Fibroblast of skin of abdomen (primary cell): ENCODE measurements at regions not wholly inside any gene's neighbourhood (a gene's known extent, or its start where the extent isn't known, plus 50 kb on each side); places are given as distances from the start of the nearest gene placed in this dataset.
"Not testable (repeated sequence)": the region's sequence is repeated elsewhere in the genome, so short reads cannot be mapped to it uniquely, and the experiment has no call there.

Experiments used
- DNase-seq: peaks from one replicate; pipeline ENCODE4 v3.0.0-alpha.2; 2013

- DNase-seq: peak; percentile 88
These were observed 130.3 kb upstream of the BTN3A2 start for GRCh38 chr6:26234421-26235301.

GRCh38 chr6:26235302-26235670 is 129.7 kb upstream of the BTN3A2 start:
- DNase-seq: peak; percentile 16

- DNase-seq: not testable (repeated sequence)
These were observed 125.6 kb upstream of the BTN3A2 start for GRCh38 chr6:26239415-26239814.

- DNase-seq: peak; percentile 96
These were observed 124.6 kb upstream of the BTN3A2 start for GRCh38 chr6:26240157-26241032.

GRCh38 chr6:26241033-26241895 is 123.7 kb upstream of the BTN3A2 start:
- peak; percentile 76 for DNase-seq

GRCh38 chr6:26243132-26243531 is 121.9 kb upstream of the BTN3A2 start:
- no peak for DNase-seq

GRCh38 chr6:26243752-26244151 is 121.2 kb upstream of the BTN3A2 start:
- no peak for DNase-seq

- no peak for DNase-seq
These were observed 118.9 kb upstream of the BTN3A2 start for GRCh38 chr6:26246058-26246457.

GRCh38 chr6:26246553-26246952 is 118.4 kb upstream of the BTN3A2 start:
- DNase-seq: no peak

GRCh38 chr6:26249707-26249956 is 115.4 kb upstream of the BTN3A2 start:
- no peak for DNase-seq

- peak; percentile 75 for DNase-seq
These were observed 114.9 kb upstream of the BTN3A2 start for GRCh38 chr6:26249957-26250697.

- no peak for DNase-seq
These were observed 114.3 kb upstream of the BTN3A2 start for GRCh38 chr6:26250698-26251044.

- peak; percentile 93 for DNase-seq
These were observed 113.5 kb upstream of the BTN3A2 start for GRCh38 chr6:26251354-26252076.

- no peak for DNase-seq
These were observed 112.9 kb upstream of the BTN3A2 start for GRCh38 chr6:26252077-26252472.

- DNase-seq: no peak
These were observed 110.3 kb upstream of the BTN3A2 start for GRCh38 chr6:26254724-26255123.

GRCh38 chr6:26257272-26257671 is 107.7 kb upstream of the BTN3A2 start:
- no peak for DNase-seq

- no peak for DNase-seq
These were observed 106.6 kb upstream of the BTN3A2 start for GRCh38 chr6:26258212-26258977.

- no peak for DNase-seq
These were observed 104.8 kb upstream of the BTN3A2 start for GRCh38 chr6:26260110-26260637.

- DNase-seq: no peak
These were observed 104.1 kb upstream of the BTN3A2 start for GRCh38 chr6:26260725-26261490.

- DNase-seq: no peak
These were observed 100.5 kb upstream of the BTN3A2 start for GRCh38 chr6:26264547-26264946.
